ENCODE measurements at regions not wholly inside any gene's neighbourhood (a gene's known extent, or its start where the extent isn't known, plus 50 kb on each side); places are given as distances from the start of the nearest gene placed in this dataset.

DNA sequence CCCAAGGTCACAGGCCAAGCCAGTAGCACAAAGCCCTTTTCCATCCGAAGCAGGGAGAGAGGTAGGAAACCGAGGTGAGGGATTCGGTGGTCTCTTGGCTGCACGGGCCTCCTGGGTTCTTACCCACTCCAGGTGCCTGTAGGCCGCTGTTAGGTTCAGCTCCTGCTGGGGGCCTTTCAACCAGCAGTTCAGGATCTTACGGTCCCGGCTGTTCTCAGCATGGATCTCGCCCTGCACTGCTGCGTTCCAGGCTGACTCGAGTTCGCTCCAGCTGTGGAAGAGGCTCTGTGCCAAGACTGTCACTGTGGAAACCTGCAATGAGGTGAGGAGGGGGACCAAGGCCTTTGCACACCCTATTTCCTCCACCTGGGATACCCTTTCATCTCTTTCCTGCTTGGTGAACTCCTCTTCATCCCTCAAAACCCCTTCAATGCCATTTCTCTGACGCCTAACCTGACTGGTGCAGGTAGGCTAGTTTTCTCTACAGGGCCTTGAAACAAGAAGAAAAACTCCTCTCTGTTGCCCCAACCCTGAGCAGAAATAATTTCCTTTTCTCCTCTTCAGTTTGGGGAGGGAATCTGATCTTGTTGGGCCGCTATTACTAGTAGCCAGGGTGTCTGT, 103.6 kb downstream of the RMI2 start:
- Histone ChIP-seq H3K27me3 (no peaks in the 10 kb centered on the region), H3K36me3 (no peaks in the 10 kb centered on the region), H3K4me1 (no peaks in the 10 kb centered on the region), H3K9me3 (replicated peaks) (no peaks in the 10 kb centered on the region), H3K27ac (no peak overlapping the region), H3K4me3 (no peak overlapping the region)
- no peak for DNase-seq

DNA sequence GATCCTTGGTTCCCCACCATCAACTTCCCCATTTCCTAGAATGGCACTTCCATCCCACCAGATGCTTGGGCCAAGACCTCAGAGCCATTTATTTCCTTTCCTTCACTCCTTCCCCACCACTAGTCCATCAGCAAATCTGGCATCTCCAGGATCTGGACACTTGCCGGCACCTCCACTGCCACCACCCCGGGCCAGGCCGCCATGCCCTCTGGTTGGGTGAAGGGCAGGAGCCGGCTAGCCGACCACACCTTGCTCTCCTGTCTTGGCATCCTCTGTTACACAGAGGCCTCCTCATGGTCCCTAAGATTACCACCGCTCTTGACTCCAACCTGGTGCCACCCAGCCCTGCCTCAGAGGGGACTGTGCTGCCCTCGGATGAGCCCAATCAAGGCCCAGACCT, 104.5 kb downstream of the RMI2 start:
- Histone ChIP-seq H3K36me3 (no peaks in the 10 kb centered on the region), H3K27ac (no peak overlapping the region), H3K4me3 (no peak overlapping the region), H3K9me3 (replicated peaks) (no peaks in the 10 kb centered on the region), H3K4me1 (no peaks in the 10 kb centered on the region), H3K27me3 (no peaks in the 10 kb centered on the region)
- DNase-seq, result no peak

DNA sequence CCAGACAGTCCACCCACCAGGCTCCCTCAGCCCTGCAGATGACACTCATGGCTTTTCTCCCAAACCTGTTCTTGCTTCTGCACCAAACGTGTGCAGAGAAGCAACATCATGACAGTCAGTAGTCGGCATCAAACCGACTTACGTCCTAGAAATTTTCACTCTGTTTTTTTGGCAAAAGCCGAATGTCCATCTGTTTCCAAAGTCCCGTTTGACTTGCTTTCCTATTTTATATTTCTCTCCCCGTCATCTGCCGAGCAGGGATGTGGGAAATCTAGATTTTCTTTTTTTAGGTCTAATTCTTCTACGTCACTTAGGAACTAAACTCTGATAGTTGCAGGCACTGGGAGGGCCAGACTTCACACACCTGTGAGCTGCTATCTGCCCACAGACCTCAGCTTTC, 104.9 kb downstream of the RMI2 start:
- Histone ChIP-seq H3K4me1 (no peaks in the 10 kb centered on the region), H3K9me3 (replicated peaks) (no peaks in the 10 kb centered on the region), H3K36me3 (no peaks in the 10 kb centered on the region), H3K4me3 (no peak overlapping the region), H3K27me3 (no peaks in the 10 kb centered on the region), H3K27ac (no peak overlapping the region)
- DNase-seq, result no peak

DNA sequence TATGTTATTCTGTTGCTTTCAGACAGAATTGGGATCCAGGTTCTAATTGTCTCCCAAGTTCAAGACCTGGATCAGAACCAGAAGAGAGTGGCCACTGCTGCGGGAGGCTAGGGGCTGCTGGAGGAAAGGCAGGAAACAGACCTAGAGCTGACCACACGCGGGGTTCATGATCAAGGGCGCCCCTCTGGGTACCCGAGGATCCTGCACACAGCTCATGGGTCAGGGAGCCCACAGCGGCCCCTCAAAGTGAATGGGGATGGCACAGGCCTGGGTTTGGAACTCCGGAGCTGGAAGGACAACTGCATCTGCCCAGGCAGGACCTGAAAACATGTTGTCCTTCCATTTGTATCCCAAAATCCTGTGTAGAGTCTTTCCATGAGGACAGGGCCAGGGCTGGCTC, 107.0 kb downstream of the RMI2 start:
- H3K9me3 ChIP-seq (replicated peaks), result no peaks in the 10 kb centered on the region
- no peaks in the 10 kb centered on the region for H3K27me3 ChIP-seq
- H3K4me1 ChIP-seq, result no peaks in the 10 kb centered on the region
- H3K36me3 ChIP-seq, result no peaks in the 10 kb centered on the region
- H3K4me3 ChIP-seq, result no peak overlapping the region
- H3K27ac ChIP-seq, result no peak overlapping the region
- DNase-seq, result no peak

DNA sequence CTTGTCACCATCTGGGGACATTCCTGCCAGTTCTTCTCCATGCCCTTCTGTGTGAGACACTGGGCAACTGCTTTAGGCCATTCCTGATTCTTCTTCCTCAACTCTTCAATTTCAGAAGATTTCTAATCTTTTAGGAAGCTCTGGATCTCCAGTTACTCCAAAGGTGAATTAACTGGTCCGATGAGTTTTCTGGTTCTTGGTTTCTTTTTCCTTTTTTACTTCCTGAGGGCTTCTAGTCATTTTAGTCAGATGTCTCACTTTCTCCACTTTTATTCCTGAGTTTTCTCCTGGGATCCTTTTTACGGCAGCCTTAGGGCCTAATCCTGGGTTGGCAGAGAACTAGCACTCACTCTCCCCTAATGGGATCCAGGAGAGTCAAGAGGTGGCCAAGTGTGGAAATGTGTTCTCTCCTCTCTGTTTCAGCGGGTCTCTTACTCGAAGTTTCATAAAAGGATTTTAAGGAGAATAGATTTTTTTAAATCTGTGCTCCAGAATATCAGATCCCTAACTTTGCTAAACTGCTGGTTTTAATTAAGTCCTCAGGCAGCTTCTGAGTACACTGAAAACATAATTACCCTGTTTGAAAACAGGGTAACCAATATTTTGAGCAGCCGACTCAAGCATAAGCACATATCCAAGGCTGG, 107.6 kb downstream of the RMI2 start:
- DNase-seq, result no peak

DNA sequence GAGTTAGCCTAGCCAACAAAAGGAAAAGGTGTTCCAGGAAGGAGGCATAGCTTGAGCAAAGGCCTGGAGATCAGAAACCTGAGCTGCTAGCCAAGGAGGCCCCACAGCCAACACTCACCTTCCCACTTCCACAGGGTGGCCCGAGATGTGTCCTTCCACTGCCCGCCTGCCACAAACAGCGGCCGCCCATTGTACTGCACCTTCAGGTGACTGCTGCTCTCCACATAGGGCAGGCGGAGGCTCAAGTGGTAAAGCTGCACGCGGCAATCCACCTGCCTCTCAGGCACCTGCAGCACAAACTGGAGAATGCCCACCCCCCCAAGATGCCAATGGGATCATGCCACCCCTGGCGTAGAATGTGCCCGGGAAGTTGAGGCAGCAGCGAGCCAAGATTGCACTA, 111.5 kb downstream of the RMI2 start:
- H3K4me3 ChIP-seq, result no peak overlapping the region
- H3K27me3 ChIP-seq, result no peaks in the 10 kb centered on the region
- no peaks in the 10 kb centered on the region for H3K36me3 ChIP-seq
- DNase-seq, result no peak
- no peaks in the 10 kb centered on the region for H3K9me3 ChIP-seq (replicated peaks)
- H3K27ac ChIP-seq, result no peak overlapping the region
- no peaks in the 10 kb centered on the region for H3K4me1 ChIP-seq

More for the DNA sequence above, 107.6 kb downstream of the RMI2 start:
- Histone ChIP-seq H3K4me3 (no peak overlapping the region), H3K4me1 (no peaks in the 10 kb centered on the region), H3K27ac (no peak overlapping the region), H3K27me3 (no peaks in the 10 kb centered on the region), H3K36me3 (no peaks in the 10 kb centered on the region), H3K9me3 (replicated peaks) (no peaks in the 10 kb centered on the region)

DNA sequence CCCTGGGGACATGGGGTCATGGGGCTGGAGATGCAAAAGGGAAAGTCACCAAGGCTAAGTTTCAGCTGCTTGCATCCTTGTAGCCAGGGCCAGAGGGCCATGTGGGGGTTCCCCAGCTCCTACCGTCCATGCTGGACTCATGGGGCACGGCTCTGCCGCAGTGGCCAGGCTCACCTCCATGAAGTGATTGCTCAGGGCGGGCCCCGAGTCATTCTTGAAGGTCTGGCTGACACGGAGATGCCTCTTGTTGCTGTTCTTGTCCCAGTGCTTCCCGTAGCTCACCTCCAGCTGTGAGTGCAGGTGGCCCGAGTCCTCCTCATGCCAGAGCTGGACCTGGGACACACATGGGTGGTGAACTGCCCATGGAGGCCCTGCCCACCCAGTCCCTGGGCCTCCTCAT, 114.5 kb downstream of the RMI2 start:
- no peaks in the 10 kb centered on the region for H3K4me1 ChIP-seq
- H3K4me3 ChIP-seq, result no peak overlapping the region
- peak in 1 of 2 experiments; percentile 9 for DNase-seq
- no peak overlapping the region for H3K27ac ChIP-seq
- H3K27me3 ChIP-seq, result no peaks in the 10 kb centered on the region
- H3K36me3 ChIP-seq, result no peaks in the 10 kb centered on the region
- no peaks in the 10 kb centered on the region for H3K9me3 ChIP-seq (replicated peaks)

DNA sequence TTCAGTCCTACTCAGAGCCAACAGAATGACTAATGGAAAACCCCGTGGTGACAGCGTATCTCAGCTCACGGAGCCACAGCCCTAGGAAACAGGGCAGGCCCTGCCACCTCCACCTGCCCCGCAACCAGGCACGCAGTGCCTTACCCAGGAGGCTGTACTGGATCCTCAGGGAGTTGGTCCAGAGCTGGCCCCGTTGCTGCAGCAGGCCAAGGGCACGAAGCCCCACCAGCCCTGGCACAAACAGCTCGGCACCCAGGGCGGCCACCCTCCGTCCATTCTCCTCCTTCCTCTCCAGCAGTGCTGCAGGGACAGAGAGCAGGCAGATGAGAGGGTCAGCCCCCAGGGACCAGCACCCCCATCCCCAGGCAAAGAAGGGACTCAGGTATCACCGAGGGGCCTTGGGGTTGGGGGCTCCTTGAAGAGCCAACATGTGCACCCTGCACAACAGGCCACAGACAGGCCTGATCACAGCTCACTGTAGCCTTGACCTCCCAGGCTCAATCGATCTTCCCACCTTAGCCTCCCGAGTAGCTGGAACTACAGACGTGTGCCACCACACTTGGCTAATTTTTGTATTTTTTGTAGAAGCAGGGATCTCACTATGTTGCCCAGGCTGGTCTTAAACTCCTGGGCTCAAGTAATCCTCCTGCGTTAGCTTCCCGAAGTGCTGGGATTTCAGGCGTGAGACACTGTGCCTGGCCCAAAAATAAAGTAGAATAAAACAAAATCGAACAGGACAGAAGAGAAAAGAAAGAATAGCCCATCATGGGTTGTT, 115.7 kb downstream of the RMI2 start:
- H3K4me1 ChIP-seq, result no peaks in the 10 kb centered on the region
- DNase-seq, result no peak
- H3K36me3 ChIP-seq, result no peaks in the 10 kb centered on the region
- H3K9me3 ChIP-seq (replicated peaks), result no peaks in the 10 kb centered on the region
- H3K27me3 ChIP-seq, result no peaks in the 10 kb centered on the region
- no peak overlapping the region for H3K4me3 ChIP-seq
- H3K27ac ChIP-seq, result no peak overlapping the region

DNA sequence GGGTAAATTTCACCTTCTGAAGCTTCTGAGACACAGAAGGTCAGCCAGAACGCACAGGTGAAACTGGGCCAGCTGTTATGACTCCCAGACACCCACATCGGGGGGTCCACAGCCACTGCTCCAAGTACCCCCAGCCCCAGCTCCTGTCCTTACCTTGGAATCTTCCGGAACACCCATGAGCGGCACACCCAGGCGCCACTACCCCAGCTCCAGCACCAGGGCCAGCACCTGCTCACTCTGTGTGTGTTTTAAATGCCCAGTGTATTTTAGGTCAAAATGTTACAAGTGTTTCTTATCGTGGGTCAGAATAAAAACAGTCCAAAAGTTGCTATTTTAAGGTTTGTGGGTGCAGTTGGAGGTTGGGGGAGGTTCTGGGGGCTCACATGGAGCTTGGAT, 116.3 kb downstream of the RMI2 start:
- Histone ChIP-seq H3K27me3 (no peaks in the 10 kb centered on the region), H3K36me3 (no peaks in the 10 kb centered on the region), H3K9me3 (replicated peaks) (no peaks in the 10 kb centered on the region), H3K4me3 (no peak overlapping the region), H3K4me1 (no peaks in the 10 kb centered on the region), H3K27ac (no peak overlapping the region)
- DNase-seq, result no peak

DNA sequence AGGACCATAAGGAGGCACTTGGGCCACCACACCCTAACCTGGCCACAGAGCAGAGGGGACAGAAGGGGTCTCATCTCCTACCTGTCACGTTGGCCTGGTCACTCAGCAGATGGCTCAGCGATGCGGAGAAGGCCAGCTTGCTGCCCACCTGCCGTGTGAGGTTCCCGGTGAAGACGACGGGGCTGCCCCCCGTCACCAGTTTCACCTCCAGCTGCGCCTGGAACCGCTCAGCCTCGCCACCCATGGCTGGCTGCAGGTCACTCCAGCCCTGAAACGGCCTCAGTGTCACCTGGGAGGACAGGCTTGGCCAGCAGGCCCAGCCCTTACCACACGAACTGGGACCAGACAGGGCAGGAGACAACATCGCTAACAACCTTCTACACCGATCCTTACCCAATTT, 116.8 kb downstream of the RMI2 start:
- DNase-seq, result no peak
- H3K9me3 ChIP-seq (replicated peaks), result no peaks in the 10 kb centered on the region
- H3K4me3 ChIP-seq, result no peak overlapping the region
- H3K4me1 ChIP-seq, result no peaks in the 10 kb centered on the region
- no peak overlapping the region for H3K27ac ChIP-seq
- H3K36me3 ChIP-seq, result no peaks in the 10 kb centered on the region
- no peaks in the 10 kb centered on the region for H3K27me3 ChIP-seq

DNA sequence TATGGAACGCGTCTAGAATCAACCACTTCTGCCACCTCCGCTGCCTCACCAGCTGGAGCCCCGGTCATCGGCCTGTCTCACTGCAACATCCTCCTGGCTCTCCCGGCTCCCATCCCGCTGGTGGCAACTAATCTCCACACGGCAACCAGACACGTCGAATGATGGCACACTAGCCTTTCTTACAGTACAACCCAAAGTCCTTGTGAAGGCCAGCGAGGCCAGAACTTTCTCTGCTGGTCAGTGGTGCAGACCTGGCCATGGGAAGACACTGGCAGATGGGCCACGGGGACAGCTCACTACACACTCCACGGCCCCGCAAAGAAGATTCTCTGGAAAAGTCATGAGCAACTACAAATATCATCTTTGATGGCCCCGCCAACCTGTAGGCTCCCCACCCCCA, 117.6 kb downstream of the RMI2 start:
- no peaks in the 10 kb centered on the region for H3K9me3 ChIP-seq (replicated peaks)
- no peak overlapping the region for H3K4me3 ChIP-seq
- H3K36me3 ChIP-seq, result no peaks in the 10 kb centered on the region
- H3K27me3 ChIP-seq, result no peaks in the 10 kb centered on the region
- no peaks in the 10 kb centered on the region for H3K4me1 ChIP-seq
- DNase-seq, result no peak
- H3K27ac ChIP-seq, result no peak overlapping the region

DNA sequence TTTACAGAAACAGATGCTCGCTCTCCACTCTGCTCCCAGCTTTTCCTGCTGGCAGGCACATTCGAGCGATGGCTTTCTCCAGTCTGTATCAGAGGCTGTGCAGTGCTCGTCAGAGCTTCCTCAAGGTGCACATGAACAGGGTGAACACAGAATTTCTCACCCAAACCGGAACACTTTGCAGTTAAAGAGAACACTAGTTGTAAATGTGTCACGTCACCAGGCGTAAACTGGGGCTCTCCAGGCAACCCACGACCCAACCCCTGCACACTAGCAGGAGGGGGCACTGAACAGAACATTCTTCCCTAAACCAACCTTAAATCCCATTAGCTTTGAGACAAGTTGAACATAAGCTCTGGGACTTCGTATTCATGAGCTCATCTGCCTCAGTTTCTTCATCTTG, 119.0 kb downstream of the RMI2 start:
- DNase-seq, result no peak
- H3K4me3 ChIP-seq, result no peak overlapping the region
- H3K4me1 ChIP-seq, result no peaks in the 10 kb centered on the region
- H3K27ac ChIP-seq, result no peak overlapping the region
- no peaks in the 10 kb centered on the region for H3K27me3 ChIP-seq
- no peaks in the 10 kb centered on the region for H3K36me3 ChIP-seq
- H3K9me3 ChIP-seq (replicated peaks), result no peaks in the 10 kb centered on the region

DNA sequence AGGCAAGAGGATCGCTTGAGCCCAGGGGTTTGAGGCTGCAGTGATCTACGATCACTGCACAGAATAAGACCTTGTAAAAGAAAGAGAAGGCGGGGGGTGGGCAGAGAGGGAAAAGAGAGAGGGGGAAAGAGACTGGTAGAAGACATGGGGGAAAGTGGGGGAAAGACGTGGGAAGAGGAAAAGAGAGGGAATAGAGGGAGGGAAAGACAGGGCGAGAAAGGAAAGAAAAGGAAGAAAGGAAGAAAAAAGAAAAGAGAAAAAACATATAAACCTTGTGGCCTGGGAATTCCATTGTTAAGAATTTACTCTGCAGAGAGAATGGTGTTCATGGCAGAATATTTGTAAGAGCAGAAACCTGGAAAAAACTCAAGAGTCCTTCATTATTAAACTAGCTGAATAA, 120.4 kb downstream of the RMI2 start:
- H3K4me1 ChIP-seq, result no peaks in the 10 kb centered on the region
- no peak overlapping the region for H3K27ac ChIP-seq
- H3K9me3 ChIP-seq (replicated peaks), result no peaks in the 10 kb centered on the region
- no peak overlapping the region for H3K4me3 ChIP-seq
- no peaks in the 10 kb centered on the region for H3K27me3 ChIP-seq
- no peak for DNase-seq
- H3K36me3 ChIP-seq, result no peaks in the 10 kb centered on the region

DNA sequence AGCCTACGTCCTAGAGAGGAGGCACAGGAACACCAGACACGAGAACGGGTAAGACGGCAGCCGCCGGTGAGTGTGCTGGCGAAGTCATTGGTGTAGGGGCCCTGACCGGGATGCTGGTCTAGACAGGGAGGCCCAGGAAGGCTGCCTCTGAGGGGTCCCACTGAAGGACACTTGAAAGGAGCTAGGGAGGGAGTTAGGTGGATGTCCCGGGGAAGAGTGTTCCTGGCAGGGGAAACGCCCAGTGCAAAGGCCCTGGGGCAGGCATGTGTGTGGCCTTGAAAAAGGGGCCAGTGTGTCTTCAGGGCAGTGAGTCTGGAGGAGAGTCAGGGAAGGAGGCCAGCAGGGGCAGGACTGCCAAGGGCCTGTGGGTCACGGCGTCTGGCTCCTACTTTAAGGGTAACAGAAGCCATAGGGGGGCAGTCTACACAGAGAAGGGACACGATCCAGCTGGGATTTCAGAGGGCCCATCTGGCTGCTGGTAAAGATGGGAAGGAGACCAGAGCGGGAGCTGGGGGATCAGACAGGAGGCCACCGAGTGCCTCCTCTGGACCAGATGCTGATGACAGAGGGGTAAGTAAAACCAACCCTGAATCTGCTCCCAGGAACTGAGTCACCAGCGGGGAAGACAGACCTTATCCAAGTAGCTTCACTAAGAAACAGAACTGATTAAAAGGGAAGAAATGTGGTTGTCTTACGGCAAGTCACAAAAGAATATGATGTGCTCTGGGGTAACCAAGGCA, 115.9 kb downstream of the LITAF start:
- Histone ChIP-seq H3K36me3 (no peaks in the 10 kb centered on the region), H3K4me3 (no peak overlapping the region), H3K27ac (no peak overlapping the region), H3K4me1 (no peaks in the 10 kb centered on the region), H3K27me3 (no peaks in the 10 kb centered on the region), H3K9me3 (replicated peaks) (no peaks in the 10 kb centered on the region)
- no peak for DNase-seq

DNA sequence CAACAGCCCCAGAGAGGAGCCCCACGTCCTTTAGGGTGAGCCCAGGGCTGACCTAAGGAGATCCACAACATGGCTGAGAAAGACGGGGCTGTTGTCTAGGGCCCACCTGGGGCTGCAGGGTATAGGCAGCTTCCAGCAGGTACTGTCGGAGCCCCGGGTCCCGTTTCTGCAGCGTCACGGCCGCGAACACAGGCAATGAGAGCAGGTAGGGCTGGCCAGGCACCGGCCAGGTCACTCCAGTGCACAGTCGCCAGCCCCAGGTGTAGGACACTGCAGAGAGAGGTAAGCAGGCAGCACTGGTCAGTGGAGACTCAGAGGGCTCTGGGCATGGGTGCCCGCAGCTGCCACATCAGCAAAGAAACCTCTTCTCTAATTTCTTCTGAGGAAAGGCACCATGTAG, 115.2 kb downstream of the LITAF start:
- Histone ChIP-seq H3K36me3 (no peaks in the 10 kb centered on the region), H3K9me3 (replicated peaks) (no peaks in the 10 kb centered on the region), H3K4me1 (no peaks in the 10 kb centered on the region), H3K27me3 (no peaks in the 10 kb centered on the region), H3K27ac (no peak overlapping the region), H3K4me3 (no peak overlapping the region)
- no peak for DNase-seq

Data from SJCRH30 (cell line).